Activated T-cell treated with anti-CD3 and anti-CD28 coated beads for 24 hours (primary cell): ENCODE measurements at regions not wholly inside any gene's neighbourhood (a gene's known extent, or its start where the extent isn't known, plus 50 kb on each side); places are given as distances from the start of the nearest gene placed in this dataset.

Experiments used
- DNase-seq: peaks from one replicate; pipeline ENCODE4 v3.0.0-alpha.2; 2020; ENCODE audit warnings: low read depth

DNA sequence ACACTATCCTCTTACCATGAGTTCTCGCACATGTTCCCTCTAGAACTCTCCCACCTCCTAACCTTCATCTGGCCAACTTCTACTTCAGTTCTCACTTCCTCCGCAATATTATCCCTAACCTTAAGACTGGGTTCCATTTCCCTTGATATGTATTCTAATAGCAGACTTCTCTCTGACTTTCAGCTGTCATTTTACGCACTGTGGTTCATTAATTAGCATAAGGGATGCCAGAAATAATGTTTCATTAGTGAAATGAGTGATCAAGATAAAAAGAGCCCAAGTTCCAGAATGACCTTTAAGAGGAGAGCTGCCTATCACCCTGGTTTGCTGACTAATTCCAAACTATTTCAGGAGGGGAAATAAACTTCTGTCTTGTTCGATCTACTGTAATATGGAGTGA, 108.6 kb upstream of the CCDC150 start:
- no peak for DNase-seq

- no peak for DNase-seq
Observed at GRCh38 chr2:196533772-196534397, 105.6 kb upstream of the CCDC150 start.

GRCh38 chr2:196534495-196534894, 105.0 kb upstream of the CCDC150 start:
- DNase-seq: no peak

GRCh38 chr2:196535061-196535460, 104.5 kb upstream of the CCDC150 start:
- DNase-seq: no peak

- DNase-seq: no peak
Observed at GRCh38 chr2:196535742-196536141, 103.8 kb upstream of the CCDC150 start.

DNA sequence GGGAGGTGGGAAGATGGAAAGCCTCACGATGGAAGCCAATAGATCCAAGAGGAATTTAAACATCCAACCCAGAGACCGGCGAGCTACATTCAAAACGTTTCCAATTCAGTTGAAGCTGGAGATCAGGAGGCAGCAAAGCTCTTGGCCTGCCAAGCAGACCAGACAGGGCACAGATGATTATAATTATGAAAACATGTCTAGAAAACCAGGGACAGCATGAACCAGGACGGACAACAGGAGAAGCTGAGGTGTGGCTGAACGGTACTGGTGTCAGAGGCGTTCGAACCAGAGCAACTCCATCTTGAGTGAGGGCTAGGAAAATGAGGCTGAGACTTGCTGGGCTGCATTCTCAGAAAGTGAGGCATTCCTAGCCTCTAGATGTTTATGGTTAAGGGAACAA, 102.2 kb upstream of the CCDC150 start:
- no peak for DNase-seq

- no peak for DNase-seq
Observed at GRCh38 chr2:196538189-196538588, 101.3 kb upstream of the CCDC150 start.

DNA sequence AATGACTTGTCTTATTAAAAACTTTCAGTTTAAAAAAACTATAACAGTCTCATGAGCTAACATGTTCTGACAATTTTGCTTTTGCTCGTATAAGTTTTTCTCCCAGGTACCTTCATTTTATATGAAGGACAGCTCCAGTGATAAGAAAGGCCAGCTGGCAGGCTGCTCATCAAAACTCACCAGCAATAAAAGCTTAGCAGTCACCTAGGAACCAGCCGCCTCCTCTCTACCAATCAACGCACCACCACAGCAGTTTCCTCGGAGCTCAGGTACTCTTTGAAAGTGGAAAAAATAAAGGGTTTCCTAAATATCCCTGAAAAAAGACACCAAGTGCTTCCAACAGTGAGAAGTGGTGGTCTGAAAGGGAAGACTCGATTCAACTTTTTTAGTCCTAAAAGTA, 100.9 kb upstream of the CCDC150 start:
- no peak for DNase-seq

GRCh38 chr2:196544906-196545433, 94.5 kb upstream of the CCDC150 start:
- DNase-seq: no peak

DNA sequence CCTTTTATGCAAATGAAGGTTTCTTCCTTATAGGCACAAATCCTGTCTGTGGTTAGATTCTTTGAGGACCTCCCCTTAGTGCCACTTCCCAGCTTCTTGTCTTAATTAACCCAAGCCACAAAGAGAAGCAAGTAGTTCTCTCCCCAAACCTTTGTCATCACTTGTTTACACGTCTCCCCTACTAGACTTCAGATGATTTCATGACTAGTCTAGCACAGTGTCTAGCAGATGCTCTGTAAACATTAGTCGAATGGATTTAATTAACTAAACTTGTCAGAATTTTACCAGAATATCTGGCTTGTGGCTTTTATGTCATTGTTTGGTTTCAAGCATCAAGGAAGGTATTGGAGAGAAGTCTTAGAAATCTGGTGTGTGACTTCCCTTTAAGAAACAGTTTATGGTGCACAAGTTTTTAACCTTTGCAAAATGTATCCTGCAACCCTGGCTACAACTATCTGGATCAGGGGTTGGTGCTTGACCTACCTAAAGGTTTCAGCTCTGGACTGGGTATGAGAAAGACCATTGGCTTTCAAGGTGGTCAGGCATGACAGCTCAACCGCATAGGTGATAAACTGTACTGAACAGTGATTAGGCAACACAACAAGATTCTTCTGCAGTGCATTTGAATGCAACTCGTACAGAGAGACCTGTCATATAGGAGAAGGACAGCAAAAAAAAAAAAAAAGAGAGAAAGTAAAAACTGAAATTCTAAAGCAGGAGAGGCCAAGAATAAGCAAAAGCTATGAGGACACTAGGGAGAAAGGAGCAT, 93.2 kb upstream of the CCDC150 start:
- DNase-seq: no peak

- DNase-seq: no peak
Observed at GRCh38 chr2:196549052-196549451, 90.5 kb upstream of the CCDC150 start.

- no peak for DNase-seq
Observed at GRCh38 chr2:196551014-196551413, 88.5 kb upstream of the CCDC150 start.

- no peak for DNase-seq
Observed at GRCh38 chr2:196555161-196555560, 84.4 kb upstream of the CCDC150 start.

- no peak for DNase-seq
Observed at GRCh38 chr2:196555726-196556125, 83.8 kb upstream of the CCDC150 start.

GRCh38 chr2:196558497-196558896, 81.0 kb upstream of the CCDC150 start:
- no peak for DNase-seq

GRCh38 chr2:196563876-196564275, 75.6 kb upstream of the CCDC150 start:
- no peak for DNase-seq

- no peak for DNase-seq
Observed at GRCh38 chr2:196565106-196565765, 74.3 kb upstream of the CCDC150 start.

DNA sequence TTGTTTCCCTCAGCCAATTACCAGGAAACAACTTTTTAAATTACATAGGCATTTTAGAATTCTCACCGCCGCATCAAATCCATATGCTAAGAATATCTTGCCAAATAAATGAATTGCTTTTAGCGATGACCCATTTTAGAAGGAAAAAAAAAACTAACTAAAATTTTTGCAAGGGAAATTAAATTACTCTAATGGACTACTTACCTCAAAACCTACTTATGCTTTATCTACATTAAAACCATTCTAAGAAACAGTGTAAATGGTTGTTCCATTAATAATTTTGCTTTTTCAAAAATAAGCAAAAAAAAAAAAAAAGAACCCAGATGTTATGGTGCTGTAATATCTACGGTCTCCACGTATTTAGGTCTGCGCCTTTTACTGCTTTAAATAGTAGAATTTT, 73.5 kb upstream of the CCDC150 start:
- DNase-seq: no peak

GRCh38 chr2:196566961-196567666, 72.4 kb upstream of the CCDC150 start:
- DNase-seq: no peak

GRCh38 chr2:196568506-196568905, 71.0 kb upstream of the CCDC150 start:
- DNase-seq: no peak

DNA sequence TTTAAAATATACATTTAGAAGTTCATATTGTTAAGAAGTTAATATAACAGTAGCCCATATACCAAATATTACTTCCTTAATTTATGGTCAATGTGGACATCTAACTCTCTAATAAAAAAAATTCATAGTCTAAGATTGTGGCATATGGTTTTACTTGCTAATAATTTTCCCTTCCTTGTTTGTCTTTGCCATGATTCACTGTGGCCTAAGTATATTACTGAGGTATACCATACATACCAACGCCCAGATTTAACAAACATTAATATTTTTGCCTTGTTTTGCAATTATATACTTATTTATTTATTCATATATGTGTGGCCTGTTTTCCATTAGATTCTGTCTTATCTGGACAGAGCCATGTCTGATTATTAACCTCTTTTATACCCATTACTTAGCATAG, 54.6 kb upstream of the CCDC150 start:
- DNase-seq: no peak

DNA sequence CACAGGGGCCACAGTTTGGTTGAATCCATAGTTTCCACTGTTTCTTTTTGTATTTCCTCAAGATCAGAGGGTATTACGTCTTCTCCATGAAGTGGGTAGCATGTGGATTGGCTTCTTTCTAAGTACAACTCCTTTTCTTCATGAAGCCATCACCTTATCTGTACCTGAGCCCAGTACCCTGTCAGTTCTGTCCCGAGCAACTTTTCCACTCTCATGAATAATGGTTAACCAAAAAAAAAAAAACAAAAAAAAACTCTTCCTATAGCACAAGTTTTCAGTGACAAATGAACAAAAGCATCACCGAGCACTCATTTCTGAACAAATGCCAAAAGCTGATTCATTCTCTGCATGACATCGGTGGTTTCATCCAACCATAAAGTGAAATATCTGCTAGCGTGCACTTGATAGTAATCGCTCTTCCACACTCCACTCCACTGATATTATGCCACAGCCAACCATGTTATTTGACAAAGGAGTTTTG, 53.0 kb upstream of the CCDC150 start:
- DNase-seq: no peak
